ENCODE measurements at regions not wholly inside any gene's neighbourhood (a gene's known extent, or its start where the extent isn't known, plus 50 kb on each side); places are given as distances from the start of the nearest gene placed in this dataset.
A peak's percentile ranks its signal among the peaks of the same experiment; 100 is the strongest.
"Not testable (repeated sequence)": the region's sequence is repeated elsewhere in the genome, so short reads cannot be mapped to it uniquely, and the experiment has no call there.

DNA sequence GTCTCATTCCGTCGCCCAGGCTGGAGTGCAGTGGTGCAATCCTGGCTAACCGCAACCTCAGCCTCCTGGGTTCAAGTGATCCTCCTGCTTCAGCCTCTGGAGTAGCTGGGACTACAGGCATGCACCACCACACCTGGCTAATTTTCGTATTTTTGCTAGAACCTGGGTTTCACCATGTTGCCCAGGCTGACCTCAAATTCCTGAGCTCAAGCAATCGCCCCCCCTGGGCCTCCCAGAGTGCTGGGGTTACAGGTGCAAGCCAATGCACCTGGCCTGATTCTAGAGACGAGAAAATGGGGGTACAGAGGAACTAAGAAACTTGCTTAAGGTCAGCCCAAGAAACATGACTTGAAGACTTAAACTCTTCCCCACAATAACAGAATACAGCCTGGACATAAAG is 111.0 kb downstream of the PRR15 start:
- H3K27ac ChIP-seq (ENCODE audit: low read depth, low read length); H3K4me3 ChIP-seq (ENCODE audit: low read depth, low read length); H3K9ac ChIP-seq (ENCODE audit: low read depth, low read length); H3K4me1 ChIP-seq (ENCODE audit: control insufficient read depth, insufficient read depth, low read length); H3K27me3 ChIP-seq (ENCODE audit: control insufficient read depth, insufficient read depth, low read length); H3K9me3 ChIP-seq (ENCODE audit: control insufficient read depth, insufficient read depth, low read length); H3K36me3 ChIP-seq (ENCODE audit: control insufficient read depth, insufficient read depth, low read length): not testable (repeated sequence)

DNA sequence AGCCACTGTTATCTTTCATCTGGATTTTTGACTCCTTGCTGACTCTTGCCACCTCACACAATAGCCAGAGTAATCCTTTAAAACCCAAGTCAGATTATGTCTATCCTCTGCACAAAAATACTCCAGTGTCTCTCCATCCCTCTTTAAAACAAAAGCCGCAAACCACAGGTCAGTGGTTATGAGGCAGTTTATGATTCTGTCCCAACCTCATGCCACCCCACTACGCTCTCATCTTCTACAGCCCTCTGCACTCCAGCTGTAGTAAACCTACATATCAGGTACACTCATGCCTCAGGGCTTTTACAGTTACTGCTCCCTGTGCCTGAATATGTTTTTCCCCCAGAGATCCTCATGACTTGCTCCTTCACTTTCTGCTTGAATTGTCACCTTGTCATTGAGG is 113.6 kb downstream of the PRR15 start:
- H3K4me1 ChIP-seq (ENCODE audit: control insufficient read depth, insufficient read depth, low read length); H3K9ac ChIP-seq (ENCODE audit: low read depth, low read length); H3K27ac ChIP-seq (ENCODE audit: low read depth, low read length); H3K36me3 ChIP-seq (ENCODE audit: control insufficient read depth, insufficient read depth, low read length); H3K27me3 ChIP-seq (ENCODE audit: control insufficient read depth, insufficient read depth, low read length); H3K9me3 ChIP-seq (ENCODE audit: control insufficient read depth, insufficient read depth, low read length); H3K4me3 ChIP-seq (ENCODE audit: low read depth, low read length): not testable (repeated sequence)

GRCh38 chr7:29679963-29680362 is 116.3 kb downstream of the PRR15 start:
- not testable (repeated sequence) for H3K9ac ChIP-seq (ENCODE audit: low read depth, low read length); H3K27ac ChIP-seq (ENCODE audit: low read depth, low read length); H3K4me3 ChIP-seq (ENCODE audit: low read depth, low read length); H3K27me3 ChIP-seq (ENCODE audit: control insufficient read depth, insufficient read depth, low read length); H3K4me1 ChIP-seq (ENCODE audit: control insufficient read depth, insufficient read depth, low read length); H3K9me3 ChIP-seq (ENCODE audit: control insufficient read depth, insufficient read depth, low read length); H3K36me3 ChIP-seq (ENCODE audit: control insufficient read depth, insufficient read depth, low read length)

- not testable (repeated sequence) for H3K27ac ChIP-seq (ENCODE audit: low read depth, low read length); H3K4me3 ChIP-seq (ENCODE audit: low read depth, low read length); H3K27me3 ChIP-seq (ENCODE audit: control insufficient read depth, insufficient read depth, low read length); H3K9ac ChIP-seq (ENCODE audit: low read depth, low read length); H3K36me3 ChIP-seq (ENCODE audit: control insufficient read depth, insufficient read depth, low read length); H3K9me3 ChIP-seq (ENCODE audit: control insufficient read depth, insufficient read depth, low read length); H3K4me1 ChIP-seq (ENCODE audit: control insufficient read depth, insufficient read depth, low read length)
Observed at GRCh38 chr7:29680601-29681000, 117.0 kb downstream of the PRR15 start.

GRCh38 chr7:29684151-29684786 is 120.6 kb downstream of the PRR15 start:
- H3K9me3 ChIP-seq (ENCODE audit: control insufficient read depth, insufficient read depth, low read length); H3K36me3 ChIP-seq (ENCODE audit: control insufficient read depth, insufficient read depth, low read length); H3K9ac ChIP-seq (ENCODE audit: low read depth, low read length); H3K4me1 ChIP-seq (ENCODE audit: control insufficient read depth, insufficient read depth, low read length); H3K27me3 ChIP-seq (ENCODE audit: control insufficient read depth, insufficient read depth, low read length): not testable (repeated sequence)
- Histone ChIP-seq H3K27ac (ENCODE audit: low read depth, low read length) (peak overlapping the region; percentile 77), H3K4me3 (ENCODE audit: low read depth, low read length) (peak overlapping the region; percentile 78)

- no peaks in the 10 kb centered on the region for H3K4me1 ChIP-seq (ENCODE audit: control insufficient read depth, insufficient read depth, low read length)
- H3K9ac ChIP-seq (ENCODE audit: low read depth, low read length) = peak overlapping the region; percentile 76; the same call in 1 of the 2 replicates
- H3K4me3 ChIP-seq (ENCODE audit: low read depth, low read length) = peak overlapping the region; percentile 78
- no peaks in the 10 kb centered on the region for H3K36me3 ChIP-seq (ENCODE audit: control insufficient read depth, insufficient read depth, low read length)
- no peaks in the 10 kb centered on the region for H3K27me3 ChIP-seq (ENCODE audit: control insufficient read depth, insufficient read depth, low read length)
- H3K27ac ChIP-seq (ENCODE audit: low read depth, low read length) = peak overlapping the region; percentile 77
- no peaks in the 10 kb centered on the region for H3K9me3 ChIP-seq (ENCODE audit: control insufficient read depth, insufficient read depth, low read length)
Observed at GRCh38 chr7:29684787-29685650, 121.3 kb upstream of the WIPF3 start.

DNA sequence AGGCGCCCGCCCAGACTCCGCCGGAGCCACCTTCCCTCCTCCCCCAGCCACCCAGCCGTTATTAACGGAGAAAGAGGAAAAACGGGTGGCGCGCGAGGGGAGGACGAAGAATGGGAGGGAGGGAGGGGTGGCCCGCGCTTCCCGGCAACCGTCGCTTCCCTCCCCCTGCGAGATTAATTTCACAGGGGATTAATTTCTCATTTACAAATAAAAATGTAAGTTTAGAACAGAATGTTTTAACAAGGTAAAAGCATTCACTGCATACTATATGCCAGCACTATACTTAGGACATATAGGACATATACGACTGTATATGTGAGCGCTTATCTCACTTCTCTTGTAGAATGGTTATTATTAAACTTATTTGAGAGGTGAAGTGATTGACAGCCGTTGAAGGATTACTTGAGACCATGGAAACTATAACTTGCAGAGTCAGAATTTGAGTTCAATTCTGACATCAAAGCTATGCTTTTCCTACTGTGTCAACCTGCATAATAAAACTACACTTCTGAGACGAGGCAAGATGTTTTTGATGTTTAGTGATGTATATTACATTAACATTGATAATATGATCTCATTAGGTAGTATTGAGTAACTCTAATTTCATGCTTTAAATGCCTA is 120.5 kb upstream of the WIPF3 start:
- H3K9ac ChIP-seq (ENCODE audit: low read depth, low read length); H3K4me1 ChIP-seq (ENCODE audit: control insufficient read depth, insufficient read depth, low read length); H3K27me3 ChIP-seq (ENCODE audit: control insufficient read depth, insufficient read depth, low read length); H3K36me3 ChIP-seq (ENCODE audit: control insufficient read depth, insufficient read depth, low read length); H3K9me3 ChIP-seq (ENCODE audit: control insufficient read depth, insufficient read depth, low read length): not testable (repeated sequence)
- H3K27ac ChIP-seq (ENCODE audit: low read depth, low read length) = peak overlapping the region; percentile 77
- peak overlapping the region; percentile 78 for H3K4me3 ChIP-seq (ENCODE audit: low read depth, low read length)

- H3K4me1 ChIP-seq (ENCODE audit: control insufficient read depth, insufficient read depth, low read length); H3K4me3 ChIP-seq (ENCODE audit: low read depth, low read length); H3K27ac ChIP-seq (ENCODE audit: low read depth, low read length); H3K36me3 ChIP-seq (ENCODE audit: control insufficient read depth, insufficient read depth, low read length); H3K9ac ChIP-seq (ENCODE audit: low read depth, low read length); H3K9me3 ChIP-seq (ENCODE audit: control insufficient read depth, insufficient read depth, low read length); H3K27me3 ChIP-seq (ENCODE audit: control insufficient read depth, insufficient read depth, low read length): not testable (repeated sequence)
Observed at GRCh38 chr7:29690510-29690909, 115.8 kb upstream of the WIPF3 start.

GRCh38 chr7:29696402-29696801 is 109.9 kb upstream of the WIPF3 start:
- H3K4me1 ChIP-seq (ENCODE audit: control insufficient read depth, insufficient read depth, low read length); H3K27ac ChIP-seq (ENCODE audit: low read depth, low read length); H3K9me3 ChIP-seq (ENCODE audit: control insufficient read depth, insufficient read depth, low read length); H3K36me3 ChIP-seq (ENCODE audit: control insufficient read depth, insufficient read depth, low read length); H3K27me3 ChIP-seq (ENCODE audit: control insufficient read depth, insufficient read depth, low read length); H3K4me3 ChIP-seq (ENCODE audit: low read depth, low read length); H3K9ac ChIP-seq (ENCODE audit: low read depth, low read length): not testable (repeated sequence)

GRCh38 chr7:29699723-29700122 is 106.6 kb upstream of the WIPF3 start:
- not testable (repeated sequence) for H3K9me3 ChIP-seq (ENCODE audit: control insufficient read depth, insufficient read depth, low read length); H3K36me3 ChIP-seq (ENCODE audit: control insufficient read depth, insufficient read depth, low read length); H3K4me1 ChIP-seq (ENCODE audit: control insufficient read depth, insufficient read depth, low read length); H3K27ac ChIP-seq (ENCODE audit: low read depth, low read length); H3K9ac ChIP-seq (ENCODE audit: low read depth, low read length); H3K27me3 ChIP-seq (ENCODE audit: control insufficient read depth, insufficient read depth, low read length); H3K4me3 ChIP-seq (ENCODE audit: low read depth, low read length)

DNA sequence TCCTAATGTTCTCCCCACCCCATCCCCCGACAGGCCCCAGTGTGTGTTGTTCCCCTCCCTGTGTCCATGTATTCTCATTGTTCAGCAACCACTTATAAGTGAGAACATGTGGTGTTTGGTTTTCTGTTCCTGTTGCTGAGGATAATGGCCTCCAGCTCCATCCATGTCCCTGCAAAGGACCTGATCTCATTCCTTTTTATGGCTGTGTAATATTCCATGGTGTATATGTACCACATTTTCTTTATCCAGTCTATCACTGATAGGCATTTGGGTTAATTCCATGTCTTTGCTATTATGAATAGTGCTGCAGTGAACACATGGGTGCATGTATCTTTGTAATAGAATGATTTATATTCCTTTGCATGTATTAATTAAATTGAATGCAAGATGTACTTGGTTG is 104.8 kb upstream of the WIPF3 start:
- not testable (repeated sequence) for H3K27ac ChIP-seq (ENCODE audit: low read depth, low read length)

More for the DNA sequence above, 104.8 kb upstream of the WIPF3 start:
- H3K36me3 ChIP-seq (ENCODE audit: control insufficient read depth, insufficient read depth, low read length); H3K27me3 ChIP-seq (ENCODE audit: control insufficient read depth, insufficient read depth, low read length); H3K9me3 ChIP-seq (ENCODE audit: control insufficient read depth, insufficient read depth, low read length); H3K4me1 ChIP-seq (ENCODE audit: control insufficient read depth, insufficient read depth, low read length); H3K9ac ChIP-seq (ENCODE audit: low read depth, low read length); H3K4me3 ChIP-seq (ENCODE audit: low read depth, low read length): not testable (repeated sequence)

All from HUES48 (cell line).